Body of pancreas (tissue), 4 donors: ENCODE measurements at regions not wholly inside any gene's neighbourhood (a gene's known extent, or its start where the extent isn't known, plus 50 kb on each side); places are given as distances from the start of the nearest gene placed in this dataset.

ENCODE experiments used
- POLR2A ChIP-seq, 3 donors: fragments of 450-650 bp; IDR thresholded peaks; one replicate each; pipeline ENCODE4 v1.6.1; 2016; ENCODE audit warnings: antibody characterized with exemption in 3 of 3, mild to moderate bottlenecking in 2 of 3
- TF ChIP-seq, protein P1 (sequence below), 7 experiments: fragments of 450-650 bp in 4 of 7; fragments of 200-600 bp in 3 of 7; sonication (generic) in 3 of 7; IDR thresholded peaks; one replicate each; pipeline ENCODE4 v1.5.1; 2016 to 2019; ENCODE audit warnings: antibody characterized with exemption in 7 of 7

DNA sequence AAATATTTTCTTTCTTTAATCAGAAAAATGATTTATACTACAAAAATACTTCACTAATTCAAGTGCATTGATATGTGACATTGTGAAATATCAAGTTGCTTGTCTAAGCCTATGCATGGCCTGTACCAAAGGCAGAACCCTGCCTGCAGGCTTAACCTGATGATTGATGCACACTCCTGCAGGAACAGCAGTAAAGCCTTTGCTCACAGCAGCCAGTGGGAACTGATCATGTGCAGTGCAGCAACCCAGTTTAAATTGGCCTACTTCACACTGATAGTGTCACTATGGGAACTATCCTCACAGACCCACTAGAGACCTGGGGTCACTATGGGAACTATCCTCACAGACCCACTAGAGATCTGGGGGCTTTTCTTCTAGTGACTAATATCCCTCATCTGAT lies 603.8 kb downstream of the RAPGEF2 start:
- TF ChIP-seq POLR2A (IDR thresholded peaks at IDR 0.05), result no peak
- TF ChIP-seq, protein P1, sequence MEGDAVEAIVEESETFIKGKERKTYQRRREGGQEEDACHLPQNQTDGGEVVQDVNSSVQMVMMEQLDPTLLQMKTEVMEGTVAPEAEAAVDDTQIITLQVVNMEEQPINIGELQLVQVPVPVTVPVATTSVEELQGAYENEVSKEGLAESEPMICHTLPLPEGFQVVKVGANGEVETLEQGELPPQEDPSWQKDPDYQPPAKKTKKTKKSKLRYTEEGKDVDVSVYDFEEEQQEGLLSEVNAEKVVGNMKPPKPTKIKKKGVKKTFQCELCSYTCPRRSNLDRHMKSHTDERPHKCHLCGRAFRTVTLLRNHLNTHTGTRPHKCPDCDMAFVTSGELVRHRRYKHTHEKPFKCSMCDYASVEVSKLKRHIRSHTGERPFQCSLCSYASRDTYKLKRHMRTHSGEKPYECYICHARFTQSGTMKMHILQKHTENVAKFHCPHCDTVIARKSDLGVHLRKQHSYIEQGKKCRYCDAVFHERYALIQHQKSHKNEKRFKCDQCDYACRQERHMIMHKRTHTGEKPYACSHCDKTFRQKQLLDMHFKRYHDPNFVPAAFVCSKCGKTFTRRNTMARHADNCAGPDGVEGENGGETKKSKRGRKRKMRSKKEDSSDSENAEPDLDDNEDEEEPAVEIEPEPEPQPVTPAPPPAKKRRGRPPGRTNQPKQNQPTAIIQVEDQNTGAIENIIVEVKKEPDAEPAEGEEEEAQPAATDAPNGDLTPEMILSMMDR (IDR thresholded peaks at IDR 0.05), result no peak
